Uterus (tissue), 3 donors: ENCODE measurements at regions not wholly inside any gene's neighbourhood (a gene's known extent, or its start where the extent isn't known, plus 50 kb on each side); places are given as distances from the start of the nearest gene placed in this dataset.

Source experiments
- DNase-seq, 2 donors: peaks; one replicate each; pipeline ENCODE4 v3.0.0-alpha.2; 2019 to 2020
- H3K27ac ChIP-seq, 2 donors: fragments of 200-600 bp; sonication (generic); 1 replicate in 1 of 2; 2 replicates in 1 of 2; pipeline ENCODE4 v1.5.1; 2016 to 2018
- H3K27me3 ChIP-seq, 2 donors: fragments of 200-600 bp; sonication (generic); one replicate each; pipeline ENCODE4 v1.5.1; 2018 to 2019; ENCODE audit warnings: control low read depth in 1 of 2
- H3K36me3 ChIP-seq, 2 donors: fragments of 200-600 bp; sonication (generic); one replicate each; pipeline ENCODE4 v1.5.1; 2019; ENCODE audit warnings: control low read depth in 1 of 2
- H3K4me1 ChIP-seq, 2 donors: fragments of 200-600 bp; sonication (generic); one replicate each; pipeline ENCODE4 v1.5.1; 2018 to 2019; ENCODE audit warnings: control low read depth in 1 of 2
- H3K4me3 ChIP-seq, 2 donors: fragments of 200-600 bp; sonication (generic); 1 replicate in 1 of 2; 2 replicates in 1 of 2; pipeline ENCODE4 v1.5.1; 2018 to 2019; ENCODE audit warnings: mild to moderate bottlenecking in 1 of 2
- H3K9me3 ChIP-seq, 2 donors: fragments of 200-600 bp; sonication (generic); one replicate each; pipeline ENCODE4 v1.5.1; 2019; ENCODE audit warnings: control low read depth in 1 of 2
- CTCF ChIP-seq, 4 experiments: fragments of 200-600 bp in 2 of 4; fragments of 450-650 bp in 2 of 4; sonication (generic) in 2 of 4; IDR thresholded peaks; one replicate each; pipeline ENCODE4 v1.5.1; 2016 to 2019; ENCODE audit warnings: antibody characterized with exemption in 4 of 4, mild to moderate bottlenecking in 2 of 4, moderate library complexity in 1 of 4
- POLR2A ChIP-seq, 2 donors: fragments of 450-650 bp; IDR thresholded peaks; one replicate each; pipeline ENCODE4 v1.6.1; 2016; ENCODE audit warnings: antibody characterized with exemption in 2 of 2, mild to moderate bottlenecking in 1 of 2, moderate library complexity in 1 of 2
- intact Hi-C: fragments of 100-400 bp; cut with DNase I; formaldehyde crosslinking; loops from one replicate; pipeline ENCODE4 v1.15.1; 2023; ENCODE audit warnings: low total_unique reads
- donor health status: DM: yes; HTN: yes; CAD: no.

- H3K27ac ChIP-seq = no peak overlapping the region
- intact Hi-C loops = no loop called here
- DNase-seq = no peak
- H3K4me1 ChIP-seq = no peaks in the 10 kb centered on the region
- no peak overlapping the region for H3K4me3 ChIP-seq
- no peaks in the 10 kb centered on the region for H3K36me3 ChIP-seq
- no peaks in the 10 kb centered on the region for H3K9me3 ChIP-seq
- TF ChIP-seq CTCF (IDR thresholded peaks at IDR 0.05) (no peak), POLR2A (IDR thresholded peaks at IDR 0.05) (no peak)
- no peaks in the 10 kb centered on the region for H3K27me3 ChIP-seq
These were observed 550.2 kb upstream of the TENM3 start for GRCh38 chr4:181692965-181693364.

GRCh38 chr4:181693517-181693916 is 549.7 kb upstream of the TENM3 start:
- H3K4me3 ChIP-seq = no peak overlapping the region
- DNase-seq = no peak
- no peaks in the 10 kb centered on the region for H3K36me3 ChIP-seq
- intact Hi-C loops = no loop called here
- no peaks in the 10 kb centered on the region for H3K4me1 ChIP-seq
- no peaks in the 10 kb centered on the region for H3K9me3 ChIP-seq
- H3K27ac ChIP-seq = no peak overlapping the region
- TF ChIP-seq CTCF (IDR thresholded peaks at IDR 0.05) = no peak
- H3K27me3 ChIP-seq = no peaks in the 10 kb centered on the region

- H3K27ac ChIP-seq = no peak overlapping the region
- no peaks in the 10 kb centered on the region for H3K36me3 ChIP-seq
- no peak for TF ChIP-seq POLR2A (IDR thresholded peaks at IDR 0.05)
- no peak for TF ChIP-seq CTCF (IDR thresholded peaks at IDR 0.05)
- H3K4me1 ChIP-seq = no peaks in the 10 kb centered on the region
- H3K27me3 ChIP-seq = no peaks in the 10 kb centered on the region
- no peaks in the 10 kb centered on the region for H3K9me3 ChIP-seq
- no peak for DNase-seq
- H3K4me3 ChIP-seq = no peak overlapping the region
- intact Hi-C loops = no loop called here
These were observed 545.0 kb upstream of the TENM3 start for GRCh38 chr4:181698221-181698620.

- Histone ChIP-seq H3K36me3 (no peaks in the 10 kb centered on the region), H3K4me3 (no peak overlapping the region), H3K27me3 (no peaks in the 10 kb centered on the region), H3K4me1 (no peaks in the 10 kb centered on the region), H3K9me3 (no peaks in the 10 kb centered on the region), H3K27ac (no peak overlapping the region)
- TF ChIP-seq POLR2A (IDR thresholded peaks at IDR 0.05) (no peak), CTCF (IDR thresholded peaks at IDR 0.05) (no peak)
- no peak for DNase-seq
- intact Hi-C loops = no loop called here
These were observed 542.0 kb upstream of the TENM3 start for GRCh38 chr4:181701214-181701613.

- no peak for DNase-seq
- H3K27me3 ChIP-seq = no peaks in the 10 kb centered on the region
- H3K4me1 ChIP-seq = no peaks in the 10 kb centered on the region
- TF ChIP-seq CTCF (IDR thresholded peaks at IDR 0.05) = no peak
- TF ChIP-seq POLR2A (IDR thresholded peaks at IDR 0.05) = no peak
- no peak overlapping the region for H3K4me3 ChIP-seq
- H3K9me3 ChIP-seq = no peaks in the 10 kb centered on the region
- H3K36me3 ChIP-seq = no peaks in the 10 kb centered on the region
- no peak overlapping the region for H3K27ac ChIP-seq
- intact Hi-C loops = no loop called here
These were observed 541.3 kb upstream of the TENM3 start for GRCh38 chr4:181701894-181702293.
